ENCODE measurements at regions not wholly inside any gene's neighbourhood (a gene's known extent, or its start where the extent isn't known, plus 50 kb on each side); places are given as distances from the start of the nearest gene placed in this dataset.

DNA sequence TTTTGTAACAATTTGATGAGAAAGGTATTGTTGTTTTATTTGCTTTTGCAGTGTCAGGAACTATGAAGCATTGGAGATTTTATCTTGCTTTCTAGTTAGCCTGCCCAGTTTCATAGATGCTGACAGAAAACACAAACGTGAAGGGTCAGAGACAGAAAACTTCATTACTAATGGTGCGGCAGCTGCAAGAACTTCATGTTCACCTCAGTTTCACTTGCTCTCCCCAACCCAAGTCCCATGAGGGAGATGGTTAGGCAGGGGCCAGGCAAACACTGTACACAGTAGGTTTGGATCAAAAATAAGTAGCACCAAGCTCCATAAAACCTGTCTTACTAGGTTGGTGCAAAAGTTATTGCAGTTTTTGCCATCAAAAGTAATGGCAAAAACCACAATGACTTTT is 550.2 kb upstream of the MIR17HG start:
- TF ChIP-seq RAD21 (conservative IDR thresholded peaks at IDR 0.05 in 1 of 2, IDR thresholded peaks at IDR 0.05 in 1 of 2), result no peak
- TF ChIP-seq, protein P1, sequence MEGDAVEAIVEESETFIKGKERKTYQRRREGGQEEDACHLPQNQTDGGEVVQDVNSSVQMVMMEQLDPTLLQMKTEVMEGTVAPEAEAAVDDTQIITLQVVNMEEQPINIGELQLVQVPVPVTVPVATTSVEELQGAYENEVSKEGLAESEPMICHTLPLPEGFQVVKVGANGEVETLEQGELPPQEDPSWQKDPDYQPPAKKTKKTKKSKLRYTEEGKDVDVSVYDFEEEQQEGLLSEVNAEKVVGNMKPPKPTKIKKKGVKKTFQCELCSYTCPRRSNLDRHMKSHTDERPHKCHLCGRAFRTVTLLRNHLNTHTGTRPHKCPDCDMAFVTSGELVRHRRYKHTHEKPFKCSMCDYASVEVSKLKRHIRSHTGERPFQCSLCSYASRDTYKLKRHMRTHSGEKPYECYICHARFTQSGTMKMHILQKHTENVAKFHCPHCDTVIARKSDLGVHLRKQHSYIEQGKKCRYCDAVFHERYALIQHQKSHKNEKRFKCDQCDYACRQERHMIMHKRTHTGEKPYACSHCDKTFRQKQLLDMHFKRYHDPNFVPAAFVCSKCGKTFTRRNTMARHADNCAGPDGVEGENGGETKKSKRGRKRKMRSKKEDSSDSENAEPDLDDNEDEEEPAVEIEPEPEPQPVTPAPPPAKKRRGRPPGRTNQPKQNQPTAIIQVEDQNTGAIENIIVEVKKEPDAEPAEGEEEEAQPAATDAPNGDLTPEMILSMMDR (IDR thresholded peaks at IDR 0.05), result no peak
- TF ChIP-seq POLR2A (IDR thresholded peaks at IDR 0.05; ENCODE audit: low read length), result no peak
- TF ChIP-seq SREBF2 (IDR thresholded peaks at IDR 0.05), result no peak
- TF ChIP-seq ATOH8 (CRISPR knock-in tag; IDR thresholded peaks at IDR 0.05; ENCODE audit: low read depth), result no peak
- no peak for TF ChIP-seq CHD4 (IDR thresholded peaks at IDR 0.05; ENCODE audit: borderline replicate concordance)
- TF ChIP-seq CEBPB (IDR thresholded peaks at IDR 0.05), result no peak
- TF ChIP-seq JUNB (IDR thresholded peaks at IDR 0.05), result no peak
- TF ChIP-seq ZC3H11A (IDR thresholded peaks at IDR 0.05), result no peak
